ENCODE measurements at regions not wholly inside any gene's neighbourhood (a gene's known extent, or its start where the extent isn't known, plus 50 kb on each side); places are given as distances from the start of the nearest gene placed in this dataset.

DNA sequence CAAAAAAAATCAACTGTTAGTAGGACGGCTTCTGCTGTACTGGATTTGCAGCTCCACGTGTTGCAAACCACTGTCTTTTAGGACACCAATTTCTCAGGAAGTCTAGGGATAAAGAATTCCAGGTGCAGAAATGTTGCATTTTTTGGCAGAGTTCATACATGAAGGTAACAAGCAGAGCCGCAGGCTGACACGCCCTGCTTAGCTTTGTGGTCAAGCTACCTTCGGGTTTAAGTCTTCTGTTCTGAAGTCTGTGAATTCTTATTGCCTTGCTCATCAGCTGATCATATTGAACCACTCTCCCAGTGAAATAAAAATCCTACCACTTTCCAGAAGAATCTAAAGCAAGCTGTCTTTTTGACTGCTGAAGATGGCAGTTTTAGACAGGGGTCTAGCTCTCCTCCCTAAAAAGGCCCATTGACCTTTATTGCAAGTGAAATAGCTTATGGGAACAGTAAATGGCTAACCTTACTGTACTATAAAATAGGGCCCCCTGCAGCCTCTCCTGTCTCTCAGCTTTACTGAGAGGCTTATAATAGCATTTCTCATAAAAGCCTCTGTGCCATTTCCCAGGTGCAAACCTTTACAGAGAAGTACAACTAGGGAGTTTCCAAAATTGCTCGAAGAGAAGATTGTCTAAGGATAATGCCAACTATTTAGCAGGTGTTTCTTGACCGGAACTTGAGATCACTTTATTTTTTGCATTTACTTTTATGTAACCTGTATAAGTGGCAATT is 262.2 kb upstream of the IL12A start:
- TF ChIP-seq, protein P1, sequence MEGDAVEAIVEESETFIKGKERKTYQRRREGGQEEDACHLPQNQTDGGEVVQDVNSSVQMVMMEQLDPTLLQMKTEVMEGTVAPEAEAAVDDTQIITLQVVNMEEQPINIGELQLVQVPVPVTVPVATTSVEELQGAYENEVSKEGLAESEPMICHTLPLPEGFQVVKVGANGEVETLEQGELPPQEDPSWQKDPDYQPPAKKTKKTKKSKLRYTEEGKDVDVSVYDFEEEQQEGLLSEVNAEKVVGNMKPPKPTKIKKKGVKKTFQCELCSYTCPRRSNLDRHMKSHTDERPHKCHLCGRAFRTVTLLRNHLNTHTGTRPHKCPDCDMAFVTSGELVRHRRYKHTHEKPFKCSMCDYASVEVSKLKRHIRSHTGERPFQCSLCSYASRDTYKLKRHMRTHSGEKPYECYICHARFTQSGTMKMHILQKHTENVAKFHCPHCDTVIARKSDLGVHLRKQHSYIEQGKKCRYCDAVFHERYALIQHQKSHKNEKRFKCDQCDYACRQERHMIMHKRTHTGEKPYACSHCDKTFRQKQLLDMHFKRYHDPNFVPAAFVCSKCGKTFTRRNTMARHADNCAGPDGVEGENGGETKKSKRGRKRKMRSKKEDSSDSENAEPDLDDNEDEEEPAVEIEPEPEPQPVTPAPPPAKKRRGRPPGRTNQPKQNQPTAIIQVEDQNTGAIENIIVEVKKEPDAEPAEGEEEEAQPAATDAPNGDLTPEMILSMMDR (IDR thresholded peaks at IDR 0.05), result no peak
- no peak overlapping the region for H3K27ac ChIP-seq
- no peak overlapping the region for H3K4me3 ChIP-seq
- DNase-seq (ENCODE audit: low spot score), result no peak

DNA sequence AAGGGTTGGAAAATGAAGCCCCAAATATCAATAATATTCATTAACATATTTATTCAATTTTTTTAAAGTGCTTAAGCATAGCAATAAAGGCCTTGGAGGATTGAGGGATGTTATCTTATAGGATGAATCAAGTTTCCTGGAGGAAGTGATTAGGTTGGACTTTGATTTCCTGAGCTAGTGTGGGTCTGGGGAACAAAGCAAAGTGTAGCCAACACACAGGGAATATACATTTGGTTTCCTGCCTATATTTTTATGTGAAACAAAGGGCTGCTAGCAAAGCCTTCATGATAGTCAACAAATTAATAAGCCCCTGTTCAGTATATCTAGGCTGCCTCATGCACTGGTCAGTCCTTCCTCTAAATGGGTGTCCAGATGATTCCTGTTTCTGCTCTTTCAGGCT is 261.1 kb upstream of the IL12A start:
- no peak overlapping the region for H3K4me3 ChIP-seq
- no peak for DNase-seq (ENCODE audit: low spot score)
- TF ChIP-seq, protein P1 (IDR thresholded peaks at IDR 0.05), result no peak
- no peak overlapping the region for H3K27ac ChIP-seq

- Histone ChIP-seq H3K27ac (no peak overlapping the region), H3K4me3 (no peak overlapping the region)
- TF ChIP-seq, protein P1 (IDR thresholded peaks at IDR 0.05), result no peak
- DNase-seq (ENCODE audit: low spot score), result no peak
Measured at GRCh38 chr3:159731254-159731653, 257.4 kb upstream of the IL12A start.

- no peak for DNase-seq (ENCODE audit: low spot score)
- TF ChIP-seq, protein P1 (IDR thresholded peaks at IDR 0.05), result no peak
- Histone ChIP-seq H3K4me3 (peak overlapping the region; percentile 64), H3K27ac (peak overlapping the region in 1 of 2 donors; percentile 68)
Measured at GRCh38 chr3:159732172-159733111, 256.2 kb upstream of the IL12A start.

GRCh38 chr3:159733194-159733860 is 255.3 kb upstream of the IL12A start:
- Histone ChIP-seq H3K4me3 (peak overlapping the region; percentile 64), H3K27ac (no peak overlapping the region)
- TF ChIP-seq, protein P1 (IDR thresholded peaks at IDR 0.05), result no peak
- no peak for DNase-seq (ENCODE audit: low spot score)

GRCh38 chr3:159734681-159735080 is 254.0 kb upstream of the IL12A start:
- H3K27ac ChIP-seq, result no peak overlapping the region
- no peak for DNase-seq (ENCODE audit: low spot score)
- no peak overlapping the region for H3K4me3 ChIP-seq
- TF ChIP-seq, protein P1 (IDR thresholded peaks at IDR 0.05), result no peak

All from coronary artery (tissue), 2 donors.